Calu3 (cell line): ENCODE measurements at regions not wholly inside any gene's neighbourhood (a gene's known extent, or its start where the extent isn't known, plus 50 kb on each side); places are given as distances from the start of the nearest gene placed in this dataset.
"Not testable (repeated sequence)": the region's sequence is repeated elsewhere in the genome, so short reads cannot be mapped to it uniquely, and the experiment has no call there.

Source experiments
- BruUV-seq: library from RNA; stranded (reverse); fragments of 400-500 nt; replicated peaks from 2 replicates; lab custom pipeline; 2021; lab: Mats Ljungman, UMichigan
- CTCF ChIA-PET: fragments of 300-600 bp; sonication (Branson Sonifier 250); formaldehyde crosslinking; loops from one replicate; lab custom pipeline; 2022; ENCODE audit warnings: antibody characterized with exemption; lab: Charles Lee
- DNase-seq: peaks from one replicate; pipeline ENCODE4 v3.0.0; 2022
- H3K27ac Mint-ChIP-seq: one replicate; pipeline ENCODE4 v1.8.0; 2022; ENCODE audit warnings: mixed read lengths; ENCODE audit not compliant: unreplicated experiment
- H3K27me3 Mint-ChIP-seq: one replicate; pipeline ENCODE4 v1.8.0; 2022; ENCODE audit warnings: mixed read lengths; ENCODE audit not compliant: unreplicated experiment
- H3K36me3 Mint-ChIP-seq: one replicate; pipeline ENCODE4 v1.8.0; 2022; ENCODE audit warnings: mild to moderate bottlenecking, moderate library complexity, mixed read lengths; ENCODE audit not compliant: insufficient read depth, unreplicated experiment
- H3K4me1 Mint-ChIP-seq: one replicate; pipeline ENCODE4 v1.8.0; 2022; ENCODE audit warnings: mild to moderate bottlenecking, low read depth, mixed read lengths; ENCODE audit not compliant: unreplicated experiment
- H3K4me3 Mint-ChIP-seq: one replicate; pipeline ENCODE4 v1.8.0; 2022; ENCODE audit warnings: mild to moderate bottlenecking, low read depth, moderate library complexity, mixed read lengths; ENCODE audit not compliant: unreplicated experiment
- H3K9me3 Mint-ChIP-seq: one replicate; pipeline ENCODE4 v1.8.0; 2022; ENCODE audit warnings: low read depth, mixed read lengths; ENCODE audit not compliant: unreplicated experiment
- intact Hi-C: fragments of 100-400 bp; cut with micrococcal nuclease; formaldehyde crosslinking; loops from one replicate; pipeline ENCODE4 v1.10.0; 2022; ENCODE audit not compliant: unreplicated experiment
- TF ChIP-seq, protein P1 (sequence below): fragments of 200-600 bp; IDR thresholded peaks from one replicate; pipeline ENCODE4 v1.8.0; 2022; ENCODE audit warnings: antibody characterized with exemption; ENCODE audit not compliant: unreplicated experiment

DNA sequence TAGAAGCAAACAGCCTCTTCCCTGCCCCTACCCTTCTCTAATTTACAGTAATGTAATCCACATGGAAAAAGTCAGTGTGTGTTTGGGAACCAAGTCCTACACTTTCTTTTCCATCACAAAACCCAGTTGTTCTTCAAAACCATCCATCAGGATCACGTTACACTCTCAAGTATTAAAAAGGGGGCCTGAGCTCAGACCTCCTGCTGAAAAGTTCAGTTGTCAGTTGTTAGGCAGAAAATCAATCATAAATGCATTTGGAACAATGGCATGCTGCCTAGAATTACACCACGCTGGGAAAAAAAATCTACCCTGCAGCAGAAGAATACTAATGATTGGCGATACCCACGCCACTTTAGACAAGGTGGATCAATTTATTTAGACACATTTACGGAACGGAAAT lies 236.5 kb downstream of the PARM1 start:
- H3K9me3 Mint-ChIP-seq, result no peaks in the 10 kb centered on the region
- TF ChIP-seq, protein P1, sequence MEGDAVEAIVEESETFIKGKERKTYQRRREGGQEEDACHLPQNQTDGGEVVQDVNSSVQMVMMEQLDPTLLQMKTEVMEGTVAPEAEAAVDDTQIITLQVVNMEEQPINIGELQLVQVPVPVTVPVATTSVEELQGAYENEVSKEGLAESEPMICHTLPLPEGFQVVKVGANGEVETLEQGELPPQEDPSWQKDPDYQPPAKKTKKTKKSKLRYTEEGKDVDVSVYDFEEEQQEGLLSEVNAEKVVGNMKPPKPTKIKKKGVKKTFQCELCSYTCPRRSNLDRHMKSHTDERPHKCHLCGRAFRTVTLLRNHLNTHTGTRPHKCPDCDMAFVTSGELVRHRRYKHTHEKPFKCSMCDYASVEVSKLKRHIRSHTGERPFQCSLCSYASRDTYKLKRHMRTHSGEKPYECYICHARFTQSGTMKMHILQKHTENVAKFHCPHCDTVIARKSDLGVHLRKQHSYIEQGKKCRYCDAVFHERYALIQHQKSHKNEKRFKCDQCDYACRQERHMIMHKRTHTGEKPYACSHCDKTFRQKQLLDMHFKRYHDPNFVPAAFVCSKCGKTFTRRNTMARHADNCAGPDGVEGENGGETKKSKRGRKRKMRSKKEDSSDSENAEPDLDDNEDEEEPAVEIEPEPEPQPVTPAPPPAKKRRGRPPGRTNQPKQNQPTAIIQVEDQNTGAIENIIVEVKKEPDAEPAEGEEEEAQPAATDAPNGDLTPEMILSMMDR, result no peak
- H3K27ac Mint-ChIP-seq, result no peak overlapping the region
- no peaks in the 10 kb centered on the region for H3K36me3 Mint-ChIP-seq
- H3K27me3 Mint-ChIP-seq, result no peaks in the 10 kb centered on the region
- intact Hi-C loops, result no loop called here
- DNase-seq, result no peak
- no peaks in the 10 kb centered on the region for H3K4me1 Mint-ChIP-seq
- CTCF ChIA-PET, result interaction anchor here (0.5 kb wide), 1 partner anchor 707 kb away, joined by 5 read pairs; no protein-coding TSS in a partner anchor
- H3K4me3 Mint-ChIP-seq, result no peak overlapping the region
- BruUV-seq, result no TSS peak

DNA sequence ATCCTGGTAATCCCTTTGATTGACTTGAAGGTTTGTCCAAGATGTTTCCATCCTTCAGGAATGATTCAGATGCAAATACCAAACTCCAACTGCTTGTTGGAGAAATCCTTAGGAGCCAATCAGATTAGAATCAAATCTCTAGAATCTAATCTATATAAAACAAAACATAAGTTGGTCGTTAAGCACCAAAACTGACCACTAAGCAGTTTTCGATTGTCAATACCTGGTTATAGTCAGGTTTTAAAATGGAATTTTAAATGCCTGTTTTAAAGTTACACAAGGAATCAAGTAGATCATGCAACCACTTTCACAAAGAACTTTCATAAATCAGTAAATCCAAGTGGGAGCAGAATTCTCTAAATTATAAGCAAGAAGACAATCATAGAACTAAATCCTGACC lies 236.1 kb downstream of the PARM1 start:
- BruUV-seq, result no TSS peak
- Mint-ChIP-seq H3K27me3 (no peaks in the 10 kb centered on the region), H3K36me3 (no peaks in the 10 kb centered on the region), H3K4me1 (no peaks in the 10 kb centered on the region), H3K27ac (no peak overlapping the region), H3K9me3 (no peaks in the 10 kb centered on the region), H3K4me3 (no peak overlapping the region)
- CTCF ChIA-PET, result interaction anchor here (0.5 kb wide), 1 partner anchor 708 kb away, joined by 5 read pairs; no protein-coding TSS in a partner anchor
- DNase-seq, result no peak
- intact Hi-C loops, result no loop called here
- TF ChIP-seq, protein P1, result no peak

DNA sequence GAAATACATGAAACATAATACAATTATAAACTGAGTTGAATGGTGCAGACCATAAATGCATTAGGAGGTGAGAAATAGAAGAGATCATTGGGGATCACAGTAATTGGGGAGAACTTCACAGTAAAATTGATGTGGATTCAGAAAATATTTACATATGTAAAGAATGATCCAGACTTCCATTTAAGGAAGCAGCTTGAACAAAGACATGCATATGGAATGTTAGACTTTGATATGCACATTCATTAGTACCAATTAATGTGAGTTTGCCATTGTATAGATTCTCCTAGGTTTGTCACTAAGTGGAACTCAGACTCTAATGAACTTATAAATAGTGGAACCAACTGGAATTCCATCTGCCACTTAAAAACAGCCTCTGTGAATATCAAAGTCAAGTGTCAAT lies 235.6 kb downstream of the PARM1 start:
- H3K4me1 Mint-ChIP-seq, result no peaks in the 10 kb centered on the region
- TF ChIP-seq, protein P1, result no peak
- BruUV-seq, result no TSS peak
- H3K36me3 Mint-ChIP-seq, result no peaks in the 10 kb centered on the region
- no peak overlapping the region for H3K27ac Mint-ChIP-seq
- no peak for DNase-seq
- CTCF ChIA-PET, result interaction anchor here (0.5 kb wide), 1 partner anchor 708 kb away, joined by 5 read pairs; no protein-coding TSS in a partner anchor
- H3K27me3 Mint-ChIP-seq, result no peaks in the 10 kb centered on the region
- H3K9me3 Mint-ChIP-seq, result no peaks in the 10 kb centered on the region
- intact Hi-C loops, result no loop called here
- H3K4me3 Mint-ChIP-seq, result no peak overlapping the region

DNA sequence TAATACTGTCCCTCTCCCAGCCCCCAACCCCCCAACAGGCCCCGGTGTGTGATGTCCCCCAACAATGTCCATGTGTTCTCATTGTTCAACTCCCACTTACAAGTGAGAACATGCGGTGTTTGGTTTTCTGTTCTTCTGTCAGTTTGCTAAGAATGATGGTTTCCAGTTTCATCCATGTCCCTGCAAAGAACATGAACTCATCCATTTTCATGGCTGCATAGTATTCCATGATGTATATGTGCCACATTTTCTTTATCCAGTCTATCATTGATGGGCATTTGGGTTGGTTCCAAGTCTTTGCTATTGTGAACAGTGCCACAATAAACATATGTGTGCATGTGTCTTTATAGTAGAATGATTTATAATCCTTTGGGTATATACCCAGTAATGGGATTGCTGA lies 232.2 kb downstream of the PARM1 start:
- H3K36me3 Mint-ChIP-seq, H3K27ac Mint-ChIP-seq, H3K4me3 Mint-ChIP-seq, intact Hi-C loops, DNase-seq, H3K9me3 Mint-ChIP-seq, H3K4me1 Mint-ChIP-seq, BruUV-seq, CTCF ChIA-PET: not testable (repeated sequence)
- peaks cover 28% of the 10 kb centered on the region for H3K27me3 Mint-ChIP-seq

DNA sequence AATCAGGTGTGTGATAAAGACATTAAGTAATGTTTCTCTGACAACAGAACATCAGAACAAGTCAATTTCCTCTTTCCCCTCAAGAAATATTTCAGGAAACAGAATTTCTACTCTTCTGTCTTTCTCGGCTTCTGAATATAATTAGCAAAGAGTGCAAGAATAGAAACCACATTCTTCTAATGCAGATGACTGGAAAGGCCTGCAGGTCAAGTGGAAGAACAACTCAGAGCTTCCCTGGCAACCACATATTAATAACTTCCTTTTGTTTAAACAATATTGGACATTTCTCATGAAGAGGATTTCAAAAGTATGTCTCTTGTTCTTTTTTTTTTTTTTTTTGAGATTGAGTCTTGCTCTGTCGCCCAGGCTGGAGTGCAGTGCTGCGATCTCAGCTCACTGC lies 225.5 kb downstream of the PARM1 start:
- intact Hi-C loops, result no loop called here
- no TSS peak for BruUV-seq
- Mint-ChIP-seq H3K27ac (no peak overlapping the region), H3K9me3 (peaks cover 9% of the 10 kb centered on the region), H3K4me3 (no peak overlapping the region), H3K27me3 (peaks cover 64% of the 10 kb centered on the region), H3K36me3 (no peaks in the 10 kb centered on the region), H3K4me1 (no peaks in the 10 kb centered on the region)
- CTCF ChIA-PET, result interaction anchor here (0.6 kb wide), 1 partner anchor 292 kb away, joined by 3 read pairs; no protein-coding TSS in a partner anchor
- TF ChIP-seq, protein P1, result no peak
- no peak for DNase-seq
